Activated CD4-positive, alpha-beta T cell treated with anti-CD3 and anti-CD28 coated beads for 36 hours (primary cell): ENCODE measurements at regions not wholly inside any gene's neighbourhood (a gene's known extent, or its start where the extent isn't known, plus 50 kb on each side); places are given as distances from the start of the nearest gene placed in this dataset.

Source experiments
- ATAC-seq: fragments of 200-7000 bp; cut with Tn5 transposase; one replicate; pipeline ENCODE4 v1.10.0; 2021; ENCODE audit warnings: mild to moderate bottlenecking, moderate library complexity
- CTCF ChIA-PET: fragments of 350-600 bp; sonication (Branson Sonifier 250); formaldehyde crosslinking; loops from one replicate; lab custom pipeline; 2021; ENCODE audit warnings: antibody characterized with exemption; lab: Charles Lee
- POLR2A ChIA-PET: fragments of 350-600 bp; sonication (Branson Sonifier 250); formaldehyde crosslinking; loops from one replicate; lab custom pipeline; 2021; ENCODE audit warnings: antibody characterized with exemption, inconsistent platforms; lab: Charles Lee
- DNase-seq: peaks from one replicate; pipeline ENCODE4 v3.0.0-alpha.2; 2020
- H3K27ac Mint-ChIP-seq: one replicate; pipeline ENCODE4 v1.8.0; 2021; ENCODE audit warnings: mixed read lengths
- H3K27me3 Mint-ChIP-seq: one replicate; pipeline ENCODE4 v1.8.0; 2021; ENCODE audit warnings: mixed read lengths
- H3K36me3 Mint-ChIP-seq: one replicate; pipeline ENCODE4 v1.8.0; 2021; ENCODE audit warnings: low read depth, mixed read lengths
- H3K4me1 Mint-ChIP-seq: one replicate; pipeline ENCODE4 v1.8.0; 2021; ENCODE audit warnings: mixed read lengths
- H3K4me3 Mint-ChIP-seq: one replicate; pipeline ENCODE4 v1.8.0; 2021; ENCODE audit warnings: mild to moderate bottlenecking, moderate library complexity, mixed read lengths
- H3K9me3 Mint-ChIP-seq: one replicate; pipeline ENCODE4 v1.8.0; 2021; ENCODE audit warnings: low read depth, mixed read lengths
- intact Hi-C, 2 experiments: fragments of 100-400 bp; cut with DNase I in 1 of 2; cut with micrococcal nuclease in 1 of 2; formaldehyde crosslinking; loops; one replicate each; pipeline versions ENCODE4 v1.14.2 to v1.15.1; 2022 to 2024; cut with DNase I, micrococcal nuclease

DNA sequence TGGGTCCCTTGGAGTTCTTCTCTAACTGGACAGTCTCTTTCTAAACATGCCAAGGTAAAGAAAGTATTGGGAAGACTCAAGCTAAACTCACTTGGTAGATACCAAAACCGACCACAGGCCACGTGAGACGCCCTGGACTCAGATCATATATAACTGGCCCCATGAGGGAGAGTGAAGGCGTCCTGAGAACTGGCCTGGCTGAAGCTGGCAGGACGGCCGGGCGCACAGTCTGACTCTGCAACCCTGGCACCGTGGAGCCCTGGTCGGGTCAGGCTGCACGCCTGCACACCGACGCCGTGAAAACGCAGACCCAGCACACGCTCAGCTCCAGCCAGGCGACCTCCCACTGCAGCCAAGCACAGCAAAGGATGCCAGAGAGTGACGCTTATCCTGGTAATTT is 122.5 kb upstream of the SPACA7 start:
- Mint-ChIP-seq H3K9me3 (no peaks in the 10 kb centered on the region), H3K36me3 (no peaks in the 10 kb centered on the region), H3K27ac (no peak overlapping the region), H3K4me3 (no peak overlapping the region), H3K27me3 (peaks cover 7% of the 10 kb centered on the region), H3K4me1 (no peaks in the 10 kb centered on the region)
- POLR2A ChIA-PET: no interaction called here
- CTCF ChIA-PET: no interaction called here
- intact Hi-C loops: no loop called here
- ATAC-seq (no peak), DNase-seq (no peak)

DNA sequence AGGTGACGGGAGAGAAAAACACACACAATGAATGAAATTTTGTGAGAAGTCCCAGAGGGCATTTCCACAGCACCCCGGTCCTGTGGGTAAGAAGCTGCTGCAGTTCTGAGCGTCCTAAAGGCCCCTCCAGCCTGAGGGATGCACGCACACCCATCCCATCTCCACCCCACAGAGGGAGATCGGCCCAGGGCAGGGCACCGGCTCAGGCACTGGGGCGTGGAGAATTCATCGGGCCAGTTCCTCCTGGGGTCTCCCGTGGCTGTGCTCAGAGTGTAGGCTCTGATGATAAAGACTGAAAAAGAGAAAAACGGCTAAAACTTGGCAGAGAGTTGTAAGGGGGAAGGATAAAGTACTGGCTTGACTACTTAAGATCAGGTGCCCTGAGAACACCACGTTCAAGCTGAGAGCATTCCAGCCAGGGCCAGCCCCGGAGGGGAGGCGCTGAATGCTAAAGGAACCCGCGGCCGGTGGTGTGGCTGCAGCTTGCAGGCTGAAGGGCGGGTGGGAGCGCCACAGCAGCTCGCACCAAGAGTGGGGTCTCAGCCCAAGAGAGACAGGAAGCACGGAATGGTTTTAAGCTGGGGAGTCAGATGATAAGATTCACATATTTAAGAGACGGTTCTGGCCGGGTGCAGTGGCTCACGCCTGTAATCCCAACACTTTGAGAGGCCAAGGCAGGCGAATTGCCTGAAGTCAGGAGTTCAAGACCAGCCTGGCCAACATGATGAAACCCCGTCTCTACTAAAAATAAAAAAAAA is 121.9 kb upstream of the SPACA7 start:
- ChIA-PET CTCF (interaction anchor here (0.6 kb wide), 1 partner anchor 696 kb away, joined by 3 read pairs; no protein-coding TSS in a partner anchor), POLR2A (no interaction called here)

DNA sequence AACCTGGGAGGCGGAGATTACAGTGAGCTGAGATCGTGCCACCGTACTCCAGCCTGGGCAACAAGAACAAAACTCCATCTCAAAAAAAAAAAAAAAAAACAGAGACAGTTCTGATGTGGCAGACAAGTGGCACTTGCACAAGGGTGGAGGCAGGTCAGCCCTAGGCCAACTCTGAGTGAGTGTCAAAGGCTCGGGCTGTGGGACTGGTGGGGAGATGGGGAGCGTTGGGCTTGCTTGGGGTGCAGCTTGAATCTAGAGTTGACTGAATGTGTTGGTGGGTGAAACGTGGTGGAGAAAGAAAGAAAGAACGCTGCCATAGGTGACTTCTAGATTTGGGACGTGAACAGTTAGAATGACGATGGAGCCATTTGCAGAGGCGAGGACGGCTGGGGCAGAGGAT is 121.3 kb upstream of the SPACA7 start:
- Mint-ChIP-seq H3K4me3 (no peak overlapping the region), H3K27me3 (peaks cover 9% of the 10 kb centered on the region), H3K9me3 (no peaks in the 10 kb centered on the region), H3K27ac (no peak overlapping the region), H3K36me3 (no peaks in the 10 kb centered on the region), H3K4me1 (no peaks in the 10 kb centered on the region)
- DNase-seq: no peak
- ChIA-PET CTCF (no interaction called here), POLR2A (no interaction called here)
- intact Hi-C loops: no loop called here
- ATAC-seq: no peak

More for the DNA sequence above, 121.9 kb upstream of the SPACA7 start:
- Mint-ChIP-seq H3K27me3 (peaks cover 7% of the 10 kb centered on the region), H3K36me3 (no peaks in the 10 kb centered on the region), H3K4me3 (no peak overlapping the region), H3K9me3 (no peaks in the 10 kb centered on the region), H3K27ac (no peak overlapping the region), H3K4me1 (no peaks in the 10 kb centered on the region)
- intact Hi-C loops: no loop called here
- ATAC-seq (no peak), DNase-seq (no peak)

DNA sequence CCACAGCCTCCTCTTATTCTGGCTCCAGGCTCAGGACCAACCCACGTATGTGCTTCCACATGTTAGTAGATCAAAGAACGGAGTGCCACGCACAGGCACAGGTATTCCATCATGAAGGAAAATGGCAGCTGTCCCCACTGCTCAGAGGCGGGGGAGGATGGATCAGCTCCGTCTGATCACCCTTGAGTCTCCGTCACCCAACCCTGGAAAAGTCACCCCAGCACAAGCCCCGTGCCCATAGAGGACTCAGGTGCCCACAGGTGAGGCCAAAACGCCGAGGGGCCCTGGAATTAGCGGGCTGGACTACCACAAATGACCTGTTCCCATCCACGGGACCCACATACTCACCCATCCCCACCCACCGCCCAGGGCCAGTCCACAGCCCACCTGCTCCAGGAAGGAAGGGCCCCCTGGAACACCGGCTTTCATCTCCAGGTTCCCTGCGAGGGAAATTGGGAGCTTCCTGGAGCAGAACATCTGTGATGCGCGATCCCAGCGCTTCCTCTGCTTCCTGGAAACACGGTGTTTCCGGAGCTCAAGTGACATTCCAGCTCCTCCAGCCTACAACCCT is 120.5 kb upstream of the SPACA7 start:
- Mint-ChIP-seq H3K36me3 (no peaks in the 10 kb centered on the region), H3K9me3 (no peaks in the 10 kb centered on the region), H3K4me3 (no peak overlapping the region), H3K4me1 (no peaks in the 10 kb centered on the region), H3K27me3 (peaks cover 9% of the 10 kb centered on the region), H3K27ac (no peak overlapping the region)
- intact Hi-C loops: no loop called here
- ChIA-PET POLR2A (no interaction called here), CTCF (no interaction called here)
- no peak for DNase-seq
- ATAC-seq: no peak

DNA sequence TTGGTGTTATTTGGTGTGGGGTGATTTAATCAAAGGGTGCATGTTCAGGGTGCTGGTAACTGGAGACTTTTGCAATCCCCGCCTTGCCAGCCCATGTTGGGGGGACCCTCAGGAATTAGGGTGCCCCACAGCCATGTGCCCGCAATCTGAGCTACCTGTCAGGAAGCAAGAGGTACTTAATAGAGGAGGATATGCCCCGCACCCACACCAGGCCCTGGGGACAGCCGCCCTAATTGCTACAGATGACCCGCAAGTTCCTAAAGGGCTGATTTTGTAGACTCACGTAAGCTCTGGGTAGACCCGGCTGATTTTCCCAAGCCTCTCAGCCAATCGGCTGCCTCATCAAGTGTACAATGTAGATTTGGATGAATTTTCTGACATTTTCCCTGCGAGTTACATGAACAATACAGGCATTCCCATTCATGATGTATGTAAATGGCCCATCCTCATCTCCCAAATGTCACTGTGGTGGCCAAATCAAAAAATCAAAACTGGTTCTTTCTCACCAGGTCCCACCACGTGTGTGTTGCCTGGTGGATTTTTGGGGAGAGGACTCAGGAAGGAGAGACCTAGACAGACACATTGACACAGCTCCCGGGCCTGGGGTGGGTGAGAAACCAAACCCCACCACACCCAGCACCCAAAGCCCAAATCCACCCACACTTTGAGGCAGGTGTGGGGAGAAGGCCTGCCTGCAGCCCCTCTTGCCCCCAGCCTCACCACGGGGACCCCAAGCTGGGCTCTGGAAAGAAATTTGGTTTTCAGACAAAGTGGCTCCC is 119.2 kb upstream of the SPACA7 start:
- no peaks in the 10 kb centered on the region for H3K9me3 Mint-ChIP-seq
- H3K4me1 Mint-ChIP-seq: no peaks in the 10 kb centered on the region
- peaks cover 9% of the 10 kb centered on the region for H3K27me3 Mint-ChIP-seq
- ChIA-PET CTCF (no interaction called here), POLR2A (no interaction called here)
- no peak overlapping the region for H3K27ac Mint-ChIP-seq
- ATAC-seq (no peak), DNase-seq (no peak)
- intact Hi-C loops: no loop called here
- H3K36me3 Mint-ChIP-seq: no peaks in the 10 kb centered on the region
- H3K4me3 Mint-ChIP-seq: no peak overlapping the region

GRCh38 chr13:112259511-112259910 is 116.6 kb upstream of the SPACA7 start:
- no peak for ATAC-seq
- Mint-ChIP-seq H3K4me1 (no peaks in the 10 kb centered on the region), H3K27ac (no peak overlapping the region), H3K9me3 (no peaks in the 10 kb centered on the region), H3K36me3 (no peaks in the 10 kb centered on the region), H3K27me3 (peaks cover 3% of the 10 kb centered on the region), H3K4me3 (no peak overlapping the region)
- intact Hi-C loops: no loop called here
- DNase-seq: no peak
- CTCF ChIA-PET: no interaction called here
- POLR2A ChIA-PET: no interaction called here

GRCh38 chr13:112260108-112261055 is 115.8 kb upstream of the SPACA7 start:
- CTCF ChIA-PET: no interaction called here
- H3K4me3 Mint-ChIP-seq: no peak overlapping the region
- H3K4me1 Mint-ChIP-seq: no peaks in the 10 kb centered on the region
- peaks cover 3% of the 10 kb centered on the region for H3K27me3 Mint-ChIP-seq
- intact Hi-C loops: no loop called here
- H3K36me3 Mint-ChIP-seq: no peaks in the 10 kb centered on the region
- DNase-seq: no peak
- no peak for ATAC-seq
- H3K27ac Mint-ChIP-seq: no peak overlapping the region
- H3K9me3 Mint-ChIP-seq: no peaks in the 10 kb centered on the region
- POLR2A ChIA-PET: no interaction called here

DNA sequence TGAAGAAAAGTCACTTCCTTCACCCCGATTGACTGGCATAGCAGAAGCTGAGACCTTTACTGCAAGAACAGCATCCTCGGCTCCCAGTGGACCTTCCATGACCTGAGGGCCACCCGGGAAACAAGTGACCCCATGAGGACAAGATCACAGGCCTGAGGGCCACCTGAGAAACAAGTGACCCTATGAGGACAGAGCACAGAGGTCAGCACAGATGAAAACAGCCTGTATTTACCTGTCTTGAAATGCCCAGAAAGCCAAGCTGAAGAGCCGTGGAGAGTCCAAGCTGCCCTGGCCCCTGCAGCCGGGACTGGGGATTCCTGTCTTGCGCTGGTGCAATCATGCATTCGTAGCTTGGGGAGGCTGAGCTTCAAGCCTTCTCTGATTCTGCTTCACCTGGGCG is 114.2 kb upstream of the SPACA7 start:
- H3K27me3 Mint-ChIP-seq: peaks cover 9% of the 10 kb centered on the region
- POLR2A ChIA-PET: no interaction called here
- CTCF ChIA-PET: no interaction called here
- DNase-seq (no peak), ATAC-seq (no peak)
- H3K36me3 Mint-ChIP-seq: no peaks in the 10 kb centered on the region
- H3K4me1 Mint-ChIP-seq: no peaks in the 10 kb centered on the region
- no peak overlapping the region for H3K27ac Mint-ChIP-seq
- H3K4me3 Mint-ChIP-seq: no peak overlapping the region
- intact Hi-C loops: no loop called here
- H3K9me3 Mint-ChIP-seq: no peaks in the 10 kb centered on the region

- intact Hi-C loops: no loop called here
- Mint-ChIP-seq H3K4me1 (no peaks in the 10 kb centered on the region), H3K9me3 (no peaks in the 10 kb centered on the region), H3K36me3 (no peaks in the 10 kb centered on the region), H3K27ac (no peak overlapping the region), H3K4me3 (no peak overlapping the region), H3K27me3 (peaks cover 9% of the 10 kb centered on the region)
- ATAC-seq (no peak), DNase-seq (no peak)
- ChIA-PET CTCF (no interaction called here), POLR2A (no interaction called here)
These were observed 113.0 kb upstream of the SPACA7 start for GRCh38 chr13:112263152-112263551.

DNA sequence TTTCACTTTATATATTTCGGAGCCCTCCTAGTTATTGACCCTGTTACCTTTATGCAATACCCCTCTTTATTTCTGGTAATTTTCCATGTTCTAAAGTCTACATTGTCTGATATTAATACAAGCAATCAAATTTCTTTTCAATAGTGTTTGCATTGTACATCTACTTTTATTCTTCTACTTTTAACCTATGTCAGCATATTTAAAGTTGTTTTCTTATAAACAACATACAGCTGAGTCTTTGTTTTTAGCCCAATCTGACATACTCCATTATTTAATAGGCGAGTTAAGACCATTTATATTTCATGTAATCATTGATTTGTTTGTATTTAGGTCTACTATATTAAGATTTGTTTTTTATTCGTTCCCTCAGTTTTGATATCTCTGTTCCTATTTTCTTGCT is 108.5 kb upstream of the SPACA7 start:
- H3K36me3 Mint-ChIP-seq: no peaks in the 10 kb centered on the region
- ChIA-PET POLR2A (no interaction called here), CTCF (interaction anchor here (1.0 kb wide), 1 partner anchor 839 kb away, joined by 3 read pairs; no protein-coding TSS in a partner anchor)
- H3K4me1 Mint-ChIP-seq: no peaks in the 10 kb centered on the region
- ATAC-seq (no peak), DNase-seq (no peak)
- H3K9me3 Mint-ChIP-seq: no peaks in the 10 kb centered on the region
- no peak overlapping the region for H3K27ac Mint-ChIP-seq
- intact Hi-C loops: no loop called here
- no peak overlapping the region for H3K4me3 Mint-ChIP-seq
- peaks cover 8% of the 10 kb centered on the region for H3K27me3 Mint-ChIP-seq

- H3K27me3 Mint-ChIP-seq: peaks cover 6% of the 10 kb centered on the region
- no peak for DNase-seq
- intact Hi-C loops: no loop called here
- no peaks in the 10 kb centered on the region for H3K4me1 Mint-ChIP-seq
- ATAC-seq: no peak
- H3K27ac Mint-ChIP-seq: no peak overlapping the region
- POLR2A ChIA-PET: no interaction called here
- no peaks in the 10 kb centered on the region for H3K9me3 Mint-ChIP-seq
- CTCF ChIA-PET: no interaction called here
- no peaks in the 10 kb centered on the region for H3K36me3 Mint-ChIP-seq
- H3K4me3 Mint-ChIP-seq: no peak overlapping the region
These were observed 105.2 kb upstream of the SPACA7 start for GRCh38 chr13:112270951-112271350.
